ENCODE measurements at regions not wholly inside any gene's neighbourhood (a gene's known extent, or its start where the extent isn't known, plus 50 kb on each side); places are given as distances from the start of the nearest gene placed in this dataset.

GRCh38 chr6:126643352-126643751 is 303.4 kb downstream of the CENPW start:
- TF ChIP-seq CTCF (conservative IDR thresholded peaks at IDR 0.05; ENCODE audit: low read length) (no peak), EZH2phosphoT487 (IDR thresholded peaks at IDR 0.05; ENCODE audit: borderline replicate concordance) (no peak)
